C4-2B (cell line): ENCODE measurements at regions not wholly inside any gene's neighbourhood (a gene's known extent, or its start where the extent isn't known, plus 50 kb on each side); places are given as distances from the start of the nearest gene placed in this dataset.

Source experiments
- H3K27ac ChIP-seq: fragments of 450-650 bp; 2 replicates; pipeline ENCODE4 v1.5.1; 2017
- CTCF ChIP-seq: fragments of 450-650 bp; conservative IDR thresholded peaks from 2 replicates; pipeline ENCODE4 v1.5.1; 2017; ENCODE audit warnings: mild to moderate bottlenecking
- ZFX ChIP-seq: fragments of 450-650 bp; IDR thresholded peaks from 2 replicates; pipeline ENCODE4 v1.6.1; 2017

GRCh38 chr5:28574606-28575005 is 1536.2 kb upstream of the CDH9 start:
- TF ChIP-seq ZFX (no peak), CTCF (no peak)
- H3K27ac ChIP-seq, result no peak overlapping the region

- TF ChIP-seq ZFX, result no peak
These were observed 1528.7 kb upstream of the CDH9 start for GRCh38 chr5:28567048-28567447.

GRCh38 chr5:28561522-28561921 is 1523.1 kb upstream of the CDH9 start:
- no peak overlapping the region for H3K27ac ChIP-seq
- TF ChIP-seq CTCF (no peak), ZFX (no peak)

More at GRCh38 chr5:28567048-28567447, 1528.7 kb upstream of the CDH9 start:
- H3K27ac ChIP-seq, result no peak overlapping the region

- H3K27ac ChIP-seq, result no peak overlapping the region
- TF ChIP-seq ZFX (no peak), CTCF (no peak)
These were observed 1519.8 kb upstream of the CDH9 start for GRCh38 chr5:28558196-28558595.

GRCh38 chr5:28557114-28557513 is 1518.7 kb upstream of the CDH9 start:
- TF ChIP-seq ZFX (no peak), CTCF (no peak)
- H3K27ac ChIP-seq, result no peak overlapping the region

- TF ChIP-seq ZFX (no peak), CTCF (no peak)
These were observed 1511.2 kb upstream of the CDH9 start for GRCh38 chr5:28549588-28549987.

GRCh38 chr5:28548856-28549255 is 1510.5 kb upstream of the CDH9 start:
- H3K27ac ChIP-seq, result no peak overlapping the region
- TF ChIP-seq CTCF (no peak), ZFX (no peak)

More at GRCh38 chr5:28549588-28549987, 1511.2 kb upstream of the CDH9 start:
- no peak overlapping the region for H3K27ac ChIP-seq

GRCh38 chr5:28544501-28544900 is 1506.1 kb upstream of the CDH9 start:
- no peak overlapping the region for H3K27ac ChIP-seq
- no peak for TF ChIP-seq CTCF
- TF ChIP-seq ZFX, result no peak
